HG03139 (cell line): ENCODE measurements at regions not wholly inside any gene's neighbourhood (a gene's known extent, or its start where the extent isn't known, plus 50 kb on each side); places are given as distances from the start of the nearest gene placed in this dataset.

Experiments
- ATAC-seq: cut with Tn5 transposase; IDR thresholded peaks from one replicate; pipeline ENCODE4 v1.9.1; 2021; ENCODE audit not compliant: unreplicated experiment

DNA sequence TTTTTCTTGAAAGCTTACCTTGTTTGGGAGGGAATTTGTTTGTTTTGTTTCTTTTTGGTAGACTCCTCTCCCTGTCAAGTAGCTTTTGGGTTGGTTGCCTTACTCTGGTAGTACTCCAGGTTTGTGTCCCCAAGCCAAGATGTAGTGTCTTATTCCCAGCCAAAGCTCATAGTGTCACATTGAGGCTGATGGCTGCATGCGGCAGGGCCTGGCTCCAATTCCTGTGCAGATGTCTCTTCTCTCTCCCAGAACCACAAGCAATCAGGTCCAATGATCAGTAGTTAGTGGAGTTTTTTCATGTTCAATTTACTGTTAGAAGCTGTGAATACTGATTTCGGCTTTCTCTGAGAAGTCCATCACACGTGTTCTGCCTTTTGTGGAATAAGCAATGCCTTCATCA is 221.1 kb upstream of the THBS1 start:
- ATAC-seq = no peak

DNA sequence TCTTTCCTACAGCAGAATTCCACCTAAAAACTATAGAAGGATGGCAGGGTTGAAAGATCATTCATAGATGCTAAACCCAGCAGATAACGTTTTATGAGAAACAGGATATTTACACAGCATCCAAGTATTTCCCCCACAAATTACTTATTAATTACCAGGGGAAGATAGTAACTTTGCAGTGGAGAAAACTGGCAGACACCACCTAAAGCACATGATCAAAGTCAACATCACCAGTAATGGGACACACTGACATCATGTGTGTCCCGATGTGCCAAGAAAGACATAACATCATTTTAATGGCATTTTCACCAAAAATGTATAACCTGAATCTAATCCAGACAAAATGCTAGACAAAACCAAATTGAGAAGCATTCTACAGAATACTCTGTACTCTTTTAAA is 220.4 kb upstream of the THBS1 start:
- no peak for ATAC-seq

DNA sequence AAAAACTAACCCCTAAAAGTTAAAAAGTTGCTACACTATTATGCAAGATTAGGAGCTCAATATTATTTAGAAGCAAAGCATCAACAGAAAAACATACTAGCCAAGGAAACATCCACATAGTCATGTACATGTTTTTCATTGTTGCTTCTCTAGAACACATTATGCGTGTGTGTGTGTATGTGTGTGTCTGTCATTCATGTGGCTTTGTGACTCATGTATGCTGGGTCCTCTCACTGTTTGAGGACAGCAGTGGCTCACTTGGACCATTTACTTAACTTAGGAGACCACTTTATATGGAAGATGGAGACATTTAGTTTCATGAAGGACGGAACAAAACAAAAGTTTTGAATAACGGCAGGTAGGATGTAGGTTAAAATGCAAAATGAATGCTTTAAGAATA is 219.4 kb upstream of the THBS1 start:
- no peak for ATAC-seq

GRCh38 chr15:39362821-39363561 is 217.9 kb upstream of the THBS1 start:
- ATAC-seq = no peak

DNA sequence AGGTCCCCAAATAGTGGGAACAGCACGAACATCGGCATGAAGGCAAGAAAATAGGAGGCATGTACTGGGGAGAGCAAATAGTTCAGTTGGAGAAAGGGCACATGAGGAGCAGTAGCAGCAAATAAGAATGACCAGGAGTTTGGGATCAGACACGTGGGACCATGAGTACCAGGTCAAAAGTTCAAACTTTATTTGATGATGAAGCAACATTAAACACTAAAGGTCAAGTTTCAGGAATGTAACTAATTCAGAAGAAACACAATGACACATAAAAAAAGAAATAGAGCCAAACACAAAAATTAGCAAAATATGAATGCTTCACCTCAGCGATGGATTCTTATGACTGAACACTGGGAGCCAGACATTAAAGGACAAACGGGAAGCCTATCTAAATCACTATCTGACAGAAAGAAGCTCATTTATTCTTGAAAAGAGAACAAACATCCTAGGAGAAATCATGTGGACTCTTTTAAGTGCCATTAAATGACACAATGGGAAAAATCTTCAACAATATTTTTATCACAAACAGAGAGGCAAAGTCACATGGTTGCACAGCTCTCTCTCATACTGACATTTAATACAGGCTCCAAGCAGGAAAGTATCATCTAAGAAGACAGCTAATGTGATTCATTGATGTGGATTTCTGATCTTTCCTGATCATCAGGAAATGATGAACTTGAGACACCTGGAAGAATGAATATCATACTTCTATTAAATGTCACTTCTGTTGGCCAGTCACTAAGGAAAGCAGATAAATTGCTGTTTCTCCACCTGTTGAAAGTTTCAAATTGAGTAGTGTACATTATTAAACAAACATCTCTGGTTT is 216.9 kb upstream of the THBS1 start:
- ATAC-seq = no peak

DNA sequence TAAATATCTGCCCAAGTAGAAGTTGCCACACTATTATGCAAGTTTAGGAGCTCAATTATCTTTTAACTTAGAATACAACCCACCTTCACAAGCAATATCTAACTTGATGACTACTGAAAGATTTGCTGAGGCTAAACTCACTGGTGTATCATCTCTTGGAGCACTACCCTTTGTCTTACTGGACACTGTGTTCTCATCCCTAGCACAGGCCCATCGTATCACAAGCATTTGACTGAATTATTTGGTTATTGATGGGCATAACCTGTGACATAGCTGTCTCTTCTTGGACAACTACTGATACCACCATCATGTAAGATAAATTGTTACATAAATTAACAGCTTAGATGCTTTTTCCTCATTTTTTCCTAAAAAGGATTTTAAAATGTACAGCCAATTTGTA is 216.2 kb upstream of the THBS1 start:
- no peak for ATAC-seq

GRCh38 chr15:39365161-39365560 is 215.7 kb upstream of the THBS1 start:
- ATAC-seq = no peak

GRCh38 chr15:39365873-39366272 is 215.0 kb upstream of the THBS1 start:
- ATAC-seq = no peak

- no peak for ATAC-seq
Measured at GRCh38 chr15:39367596-39367995, 213.3 kb upstream of the THBS1 start.

GRCh38 chr15:39369768-39370167 is 211.1 kb upstream of the THBS1 start:
- no peak for ATAC-seq

DNA sequence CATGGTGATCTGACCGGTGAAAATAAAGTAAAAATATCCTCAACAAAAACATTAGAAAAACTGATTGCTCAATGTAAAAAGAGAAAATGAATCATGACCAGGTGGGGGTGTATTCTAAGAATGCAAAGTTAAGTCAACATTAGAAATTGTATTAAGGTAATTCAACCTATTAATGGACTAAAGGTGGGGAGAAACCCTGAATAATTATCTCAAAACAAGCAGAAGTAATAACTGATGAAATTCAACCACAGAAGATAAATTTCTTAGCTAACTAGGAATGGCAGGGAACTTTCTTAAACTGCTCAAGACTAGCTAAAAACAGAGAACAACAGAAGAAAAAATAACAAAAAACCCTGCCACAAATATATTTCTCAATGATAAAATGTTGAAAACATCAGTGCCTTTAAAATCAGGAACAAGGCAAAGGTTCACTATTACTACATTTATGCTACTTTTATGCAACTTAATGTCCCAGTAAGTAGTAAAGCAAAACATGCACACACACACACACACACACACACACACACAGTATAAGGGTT is 204.4 kb upstream of the THBS1 start:
- ATAC-seq = no peak

DNA sequence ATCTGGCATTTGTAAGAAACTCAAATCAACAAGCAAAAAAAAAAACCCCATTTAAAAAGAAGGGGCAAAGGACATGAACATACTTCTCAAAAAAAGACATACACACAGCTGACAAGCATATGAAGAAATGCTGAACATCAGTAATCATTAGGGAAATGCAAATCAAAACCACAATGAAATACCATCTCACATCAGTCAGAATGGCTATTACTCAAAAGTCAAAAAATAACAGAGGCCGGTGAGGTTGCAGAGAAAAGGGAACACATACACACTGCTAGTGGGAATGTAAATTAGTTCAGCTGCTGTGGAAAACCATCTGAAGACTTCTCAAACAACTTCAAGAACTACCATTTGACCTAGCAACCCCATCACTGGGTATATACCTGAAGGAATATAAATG is 199.4 kb upstream of the THBS1 start:
- ATAC-seq = no peak

GRCh38 chr15:39388118-39388517 is 192.8 kb upstream of the THBS1 start:
- no peak for ATAC-seq

- ATAC-seq = no peak
Measured at GRCh38 chr15:39391230-39391629, 189.6 kb upstream of the THBS1 start.

DNA sequence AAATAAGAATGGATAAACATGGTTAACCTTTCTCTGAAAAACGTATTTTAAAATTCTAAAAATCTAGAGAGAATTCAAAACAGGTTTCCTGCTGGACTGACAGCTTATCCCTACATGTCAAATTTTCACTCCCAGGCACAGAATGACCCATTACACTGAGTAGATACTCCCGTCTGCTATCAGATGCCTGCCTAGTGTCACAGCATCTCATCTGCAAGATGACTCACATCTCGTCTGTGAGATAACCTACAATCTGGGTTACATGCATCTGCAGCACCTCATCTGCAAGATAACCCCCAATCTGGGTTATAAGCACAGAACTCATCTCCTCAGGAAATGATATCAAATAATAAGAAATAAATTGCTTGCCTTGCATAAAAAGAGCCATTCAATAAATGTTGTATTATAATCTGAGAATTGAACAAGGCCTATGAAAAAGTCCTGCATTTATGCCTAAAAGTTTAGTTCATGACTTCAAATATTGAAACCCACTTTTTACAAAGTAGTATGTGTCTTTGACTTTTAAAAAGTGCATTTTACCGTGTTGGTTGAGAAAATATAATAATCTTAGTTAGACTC is 188.3 kb upstream of the THBS1 start:
- ATAC-seq = no peak

GRCh38 chr15:39393575-39394335 is 187.1 kb upstream of the THBS1 start:
- no peak for ATAC-seq

DNA sequence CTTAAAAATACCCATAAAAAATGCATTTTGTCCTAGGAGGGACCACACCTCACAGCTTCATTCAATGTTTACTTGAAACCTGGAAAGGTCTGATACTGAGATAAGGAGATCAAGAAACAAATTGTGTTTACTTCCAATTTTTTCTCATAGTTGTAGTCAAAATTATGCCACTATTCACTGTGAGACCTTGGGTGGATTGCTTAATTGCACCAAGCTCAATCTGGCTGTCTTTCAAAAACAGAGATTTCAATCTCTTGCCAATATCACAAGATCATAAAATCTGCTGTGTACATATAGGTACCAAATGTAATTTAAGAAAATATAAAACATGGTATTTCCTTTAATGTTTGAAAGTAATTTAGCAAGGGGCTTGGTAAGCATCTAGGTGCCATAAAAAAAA is 186.4 kb upstream of the THBS1 start:
- no peak for ATAC-seq

- ATAC-seq = no peak
Measured at GRCh38 chr15:39396979-39397615, 183.8 kb upstream of the THBS1 start.

DNA sequence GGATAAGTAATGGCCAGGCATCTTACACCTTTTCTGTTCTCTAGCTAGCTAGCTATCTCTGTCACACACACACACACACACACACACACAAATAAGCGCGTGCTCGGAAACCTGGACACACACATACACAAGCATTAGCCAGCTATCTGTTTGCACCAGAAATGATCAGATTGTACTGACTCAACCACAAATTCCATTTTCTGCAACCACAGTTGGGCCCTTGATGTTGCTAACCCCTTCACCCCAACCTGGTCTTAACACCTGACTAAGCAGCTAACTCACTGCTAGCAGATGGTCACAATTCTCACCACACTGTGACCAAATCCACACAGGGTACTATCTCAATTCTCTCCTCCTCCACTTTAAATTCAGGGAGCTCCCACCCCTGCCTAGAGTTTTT is 183.0 kb upstream of the THBS1 start:
- ATAC-seq = no peak

DNA sequence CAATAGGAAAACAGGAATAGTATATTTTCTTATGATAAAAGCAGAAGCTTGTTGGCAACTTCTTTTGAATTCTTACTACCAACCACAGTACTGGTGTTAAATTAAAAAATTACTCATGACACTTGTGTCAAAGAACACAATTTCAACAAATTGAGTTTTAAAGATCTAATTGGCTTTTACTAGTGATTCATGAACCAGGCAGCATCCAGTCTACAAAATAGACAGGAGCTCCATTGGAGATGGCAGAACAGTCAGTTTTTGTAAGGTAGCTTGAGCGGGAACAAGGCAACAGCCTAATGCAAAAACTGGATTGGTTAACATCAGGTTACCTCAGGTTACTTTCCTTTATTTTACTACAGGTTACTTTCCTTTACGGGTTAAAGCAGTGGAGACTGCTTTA is 181.3 kb upstream of the THBS1 start:
- ATAC-seq = no peak

- ATAC-seq = no peak
Measured at GRCh38 chr15:39400002-39400401, 180.9 kb upstream of the THBS1 start.
